ENCODE measurements at regions not wholly inside any gene's neighbourhood (a gene's known extent, or its start where the extent isn't known, plus 50 kb on each side); places are given as distances from the start of the nearest gene placed in this dataset.

GRCh38 chr2:187986390-187987105 lies 305.1 kb upstream of the GULP1 start:
- TF ChIP-seq CTCF (conservative IDR thresholded peaks at IDR 0.05; ENCODE audit: low read depth in 2 of 2) (no peak), EZH2 (IDR thresholded peaks at IDR 0.05; ENCODE audit: low read depth, unreplicated experiment) (no peak), CREB1 (CRISPR knock-in tag; IDR thresholded peaks at IDR 0.05; ENCODE audit: low read depth) (no peak), EZH2phosphoT487 (IDR thresholded peaks at IDR 0.05; ENCODE audit: unreplicated experiment) (no peak), JUNB (IDR thresholded peaks at IDR 0.05; ENCODE audit: unreplicated experiment) (no peak), POLR2AphosphoS5 (IDR thresholded peaks at IDR 0.05; ENCODE audit: low read depth) (no peak)
